NCI-H345 treated with DMSO at 0.1 percent for 48 hours (cell line): ENCODE measurements at regions not wholly inside any gene's neighbourhood (a gene's known extent, or its start where the extent isn't known, plus 50 kb on each side); places are given as distances from the start of the nearest gene placed in this dataset.

Experiments used
- DNase-seq: peaks from one replicate; lab custom pipeline; 2025; ENCODE audit not compliant: unreplicated experiment; lab: John Stamatoyannopoulos, UW

GRCh38 chr15:61684749-61685467 is 375.3 kb downstream of the VPS13C start:
- no peak for DNase-seq

- DNase-seq: no peak
Measured at GRCh38 chr15:61682891-61683735, 377.1 kb downstream of the VPS13C start.

GRCh38 chr15:61681676-61682075 is 378.6 kb downstream of the VPS13C start:
- no peak for DNase-seq

- no peak for DNase-seq
Measured at GRCh38 chr15:61681038-61681418, 379.2 kb downstream of the VPS13C start.

DNA sequence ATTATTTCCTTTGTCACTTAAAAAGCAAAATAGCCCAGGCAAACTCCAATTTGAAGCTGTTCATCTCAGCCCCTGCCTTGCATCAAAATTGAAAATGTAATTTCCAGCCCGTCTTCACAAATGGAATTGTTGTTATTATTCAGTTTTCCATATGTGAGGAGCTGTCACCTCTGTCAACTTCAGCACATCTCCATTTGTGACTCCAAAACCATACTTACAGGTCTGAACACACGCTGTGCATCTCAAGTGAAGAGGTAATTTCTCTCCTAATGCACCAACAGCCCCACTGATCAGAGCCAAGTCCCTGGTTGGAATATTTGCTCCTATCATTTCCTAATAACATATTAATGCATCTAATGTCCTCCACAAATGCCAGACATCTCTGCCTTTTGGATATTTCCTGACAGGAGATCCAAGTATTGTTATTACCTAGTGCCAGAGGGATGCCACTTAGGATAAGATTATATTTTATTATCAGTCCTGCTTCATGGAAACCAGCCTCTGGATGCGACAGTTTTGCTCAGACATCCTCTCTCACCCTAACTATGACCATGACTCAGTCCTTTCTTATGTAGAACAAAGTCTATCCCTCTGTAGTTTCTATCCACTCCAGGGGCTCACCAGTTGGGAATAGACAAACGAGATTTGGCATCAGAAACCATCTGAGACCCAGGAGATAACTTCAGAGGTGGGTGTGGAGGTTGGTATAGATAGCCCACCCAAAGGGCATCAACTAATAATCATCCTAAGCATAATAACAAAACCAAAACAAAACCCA is 379.8 kb downstream of the VPS13C start:
- no peak for DNase-seq

GRCh38 chr15:61671736-61672135 is 388.5 kb downstream of the VPS13C start:
- no peak for DNase-seq

DNA sequence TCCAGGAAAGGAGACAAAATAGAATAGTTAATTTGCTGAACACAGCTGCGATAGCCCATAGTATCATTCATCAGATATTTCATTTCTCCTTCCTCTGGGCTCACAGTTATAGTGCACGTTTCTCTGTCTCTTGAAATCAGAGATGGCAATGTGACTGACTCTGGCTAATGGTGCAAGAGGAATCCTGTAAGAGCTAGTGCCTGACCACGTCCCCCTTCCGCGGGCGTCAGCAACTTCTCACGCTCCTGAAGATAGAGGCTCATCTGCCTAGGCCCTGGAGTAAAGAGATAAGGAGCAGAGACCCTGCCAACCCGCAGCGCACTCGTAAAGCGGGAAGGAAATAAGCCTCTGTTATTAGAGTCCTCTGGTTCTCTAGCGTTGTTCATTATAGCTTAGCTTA is 391.8 kb downstream of the VPS13C start:
- no peak for DNase-seq

DNA sequence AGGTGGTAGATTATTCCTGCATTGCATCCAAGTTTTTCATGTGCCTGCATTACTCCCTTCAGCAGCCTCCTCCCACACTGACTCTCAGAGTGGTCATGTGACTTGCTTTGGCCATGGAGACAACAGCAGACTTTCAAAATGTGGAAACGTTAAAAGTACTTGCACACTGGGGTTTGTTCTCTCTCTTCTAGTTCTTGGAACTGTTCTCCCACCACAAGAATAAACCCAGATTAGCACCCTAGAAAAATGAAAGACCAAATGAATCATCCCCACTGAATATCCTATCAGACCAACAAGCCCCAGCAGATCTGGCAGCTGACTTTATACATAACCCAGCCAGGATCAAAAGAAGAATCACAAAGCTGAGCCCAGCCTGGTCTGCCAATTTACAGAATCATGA is 398.5 kb downstream of the VPS13C start:
- no peak for DNase-seq

DNA sequence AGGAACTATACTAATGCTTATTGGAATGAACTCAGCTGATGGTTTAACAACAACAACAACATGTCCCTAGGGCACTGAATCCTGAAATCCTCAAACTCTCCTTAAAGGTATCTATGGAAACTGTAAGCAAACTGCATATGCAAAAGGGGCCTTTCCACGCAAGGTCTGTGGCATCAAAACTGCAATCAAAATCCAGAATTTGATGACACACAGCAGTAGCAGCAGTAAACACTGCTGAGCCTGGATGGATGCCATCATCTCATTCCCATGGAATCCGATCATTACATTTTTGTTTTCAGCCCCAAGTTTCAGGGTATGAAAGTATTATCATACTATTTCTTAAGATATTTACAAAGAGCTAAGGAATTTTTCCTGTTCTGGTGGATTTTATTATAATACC is 399.7 kb downstream of the VPS13C start:
- DNase-seq: no peak

DNA sequence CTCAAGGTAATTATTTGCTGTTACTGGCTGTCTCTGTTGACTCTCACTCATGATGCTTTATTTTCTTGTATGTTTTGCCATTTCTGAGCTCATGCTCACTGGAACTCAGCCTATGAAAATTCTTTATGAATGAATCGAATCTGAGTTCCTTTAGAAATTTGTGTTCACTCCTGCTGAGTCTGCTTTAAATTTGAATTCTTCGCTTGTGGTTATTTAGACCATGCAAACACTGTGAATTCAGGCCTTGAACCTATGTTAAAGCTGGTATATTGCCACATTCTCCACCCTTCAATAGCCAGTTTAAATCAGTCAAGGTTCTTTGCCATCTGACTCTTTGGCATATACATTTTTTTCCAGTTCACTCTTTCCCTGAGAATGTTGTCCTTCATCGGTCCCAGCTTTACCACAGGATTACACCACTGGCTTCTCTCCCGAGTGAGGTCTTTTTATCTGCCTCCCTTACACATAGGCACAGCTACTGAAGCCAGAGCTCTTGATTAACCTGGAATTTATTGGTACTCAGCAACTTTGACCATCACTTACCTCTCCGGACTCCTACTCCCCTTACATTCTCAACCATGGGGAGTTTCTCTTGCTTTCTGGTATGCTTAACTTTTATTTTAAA is 400.6 kb downstream of the VPS13C start:
- no peak for DNase-seq

DNA sequence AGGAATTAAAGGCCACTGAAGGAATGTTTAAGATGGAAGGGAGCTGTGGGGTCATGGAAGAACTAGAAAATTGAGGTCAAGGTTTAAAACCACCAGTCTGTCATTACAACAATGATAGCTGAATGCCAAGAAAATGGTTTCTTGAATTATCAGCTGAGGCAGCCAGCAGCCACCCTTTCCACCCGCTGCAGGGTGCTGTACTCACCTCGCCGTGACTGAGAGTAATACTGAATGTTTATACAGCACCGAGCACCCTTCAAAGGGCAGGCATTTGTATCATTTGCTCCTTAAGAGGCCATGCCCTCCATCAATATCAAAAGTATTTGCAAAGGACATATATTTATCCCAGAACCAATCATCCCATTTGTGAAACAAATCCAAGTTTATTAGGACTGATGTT is 402.8 kb downstream of the VPS13C start:
- DNase-seq: no peak

DNA sequence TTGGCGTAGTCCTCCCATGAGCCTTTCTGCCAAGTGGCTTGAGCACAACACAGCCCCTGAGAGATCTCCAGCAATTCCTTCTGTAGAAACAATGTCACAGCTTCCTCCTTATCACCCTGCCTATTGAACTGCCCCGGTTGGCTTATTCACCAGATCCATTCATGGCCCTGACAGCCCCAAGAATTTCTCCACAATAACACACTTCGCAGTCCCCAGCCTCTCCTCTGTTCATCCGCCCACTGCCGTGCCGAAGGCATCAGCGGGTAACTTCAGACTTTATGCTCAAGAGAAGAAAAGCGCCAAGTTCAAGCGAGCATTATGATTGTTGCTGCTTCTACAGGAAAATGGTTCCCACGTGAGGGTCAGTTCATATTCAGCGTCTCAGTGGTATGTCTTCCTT is 403.9 kb downstream of the VPS13C start:
- DNase-seq: no peak

- DNase-seq: no peak
Measured at GRCh38 chr15:61655881-61656280, 404.4 kb downstream of the VPS13C start.

DNA sequence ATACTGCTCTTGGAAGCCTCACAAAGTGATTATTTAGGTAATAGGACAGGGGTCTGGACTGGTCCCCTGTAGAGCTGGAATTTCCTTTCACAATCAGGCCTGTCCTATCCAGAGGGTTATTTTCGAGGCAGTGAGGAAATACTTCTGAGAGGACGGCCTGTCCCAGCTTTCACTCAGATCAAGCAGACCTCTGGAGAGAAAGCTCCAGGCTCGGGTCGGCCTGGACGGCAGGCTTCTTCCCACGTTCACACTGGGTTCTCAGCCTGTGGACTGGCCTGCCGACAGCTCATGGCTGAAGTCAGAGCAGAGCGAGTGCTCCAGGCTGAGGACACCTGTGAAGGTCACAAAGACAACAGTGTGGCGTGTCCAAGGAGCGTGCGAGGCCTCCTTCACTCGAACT is 405.3 kb downstream of the VPS13C start:
- no peak for DNase-seq

- no peak for DNase-seq
Measured at GRCh38 chr15:61654002-61654740, 406.1 kb downstream of the VPS13C start.

- no peak for DNase-seq
Measured at GRCh38 chr15:61653110-61653509, 407.1 kb downstream of the VPS13C start.

GRCh38 chr15:61651267-61651666 is 409.0 kb downstream of the VPS13C start:
- DNase-seq: no peak

GRCh38 chr15:61649046-61649445 is 411.2 kb downstream of the VPS13C start:
- DNase-seq: no peak

DNA sequence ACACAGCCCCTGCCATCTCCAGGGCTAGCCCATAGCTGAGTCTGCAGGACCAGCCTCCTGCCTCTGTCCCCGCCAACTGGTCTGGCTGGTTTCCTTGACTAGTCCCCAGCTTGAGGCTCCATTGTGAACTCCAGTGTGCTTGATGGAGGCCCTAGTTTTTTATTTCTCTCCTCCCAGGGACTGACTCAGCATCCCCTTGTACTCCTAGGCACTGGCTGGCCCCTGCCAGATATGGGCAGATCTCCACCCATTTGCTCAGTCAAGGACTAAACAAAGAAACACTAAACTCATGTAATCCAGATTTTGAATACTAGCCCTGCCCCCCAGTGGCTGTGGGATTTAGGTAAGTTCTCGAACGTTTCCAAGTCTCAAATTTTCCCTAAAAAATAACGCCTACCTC is 415.4 kb upstream of the RORA start:
- DNase-seq: no peak

DNA sequence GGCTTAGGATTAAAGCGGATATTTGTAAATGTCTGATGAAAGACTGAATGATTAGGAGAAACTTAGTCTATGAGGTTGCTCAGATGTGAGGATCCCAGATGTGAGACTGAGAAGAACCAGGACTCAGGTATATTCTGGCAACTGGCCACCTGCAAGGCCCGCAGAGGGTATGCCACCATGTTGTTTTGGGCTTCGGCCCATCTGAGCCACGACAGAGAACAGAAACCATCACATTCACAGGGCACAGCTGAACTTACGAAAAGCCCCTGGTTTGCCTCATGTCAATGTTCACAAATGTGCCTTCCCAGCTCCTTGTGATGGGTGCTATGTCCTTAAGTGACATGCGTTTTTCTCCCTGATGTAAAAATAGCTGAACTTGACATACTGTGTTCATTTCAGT is 412.5 kb upstream of the RORA start:
- no peak for DNase-seq

DNA sequence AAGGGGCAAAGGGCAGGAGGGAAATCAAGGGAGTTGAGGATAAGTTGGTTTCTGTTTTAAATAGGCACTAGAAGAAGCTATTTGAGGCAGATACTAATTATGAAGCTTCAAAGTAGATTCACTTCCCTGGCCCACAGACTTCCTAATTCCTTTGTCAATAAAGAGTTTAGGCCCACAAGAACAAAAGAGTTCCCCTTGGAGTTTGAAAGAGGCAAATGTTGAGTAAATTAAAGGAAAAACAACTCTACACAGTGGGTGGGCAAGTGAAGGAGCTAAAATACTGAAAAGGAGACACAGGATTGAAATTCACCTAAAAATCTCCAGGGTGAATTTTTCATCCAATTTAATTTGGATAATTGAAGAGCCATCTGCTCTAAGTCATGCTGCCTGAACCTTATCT is 411.7 kb upstream of the RORA start:
- DNase-seq: no peak
